ENCODE measurements at regions not wholly inside any gene's neighbourhood (a gene's known extent, or its start where the extent isn't known, plus 50 kb on each side); places are given as distances from the start of the nearest gene placed in this dataset.

DNA sequence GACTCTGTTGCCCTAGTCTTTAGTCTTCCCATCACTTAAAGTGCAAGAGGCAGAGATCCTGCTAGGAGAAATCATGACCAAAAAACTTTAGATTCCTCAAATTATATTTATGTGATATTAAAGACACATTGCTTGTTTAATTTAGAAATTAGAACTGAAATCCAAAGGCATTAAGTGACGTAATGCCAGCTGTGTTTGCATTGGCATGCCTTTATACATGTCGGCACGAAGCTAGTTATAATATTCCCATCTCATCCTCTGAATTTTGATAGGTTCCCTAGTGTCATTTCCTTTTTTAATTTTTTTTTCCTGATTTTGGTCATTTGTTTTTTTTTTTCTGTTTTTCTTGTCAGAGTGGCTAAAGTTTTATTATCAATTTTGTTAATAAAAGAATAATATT lies 203.5 kb upstream of the ZBTB20 start:
- no peak for TF ChIP-seq CTCF (IDR thresholded peaks at IDR 0.05; ENCODE audit: unreplicated experiment)
- Mint-ChIP-seq H3K4me1 (ENCODE audit: low read depth) (peaks cover 11% of the 10 kb centered on the region), H3K9me3 (ENCODE audit: low read depth) (peaks cover 9% of the 10 kb centered on the region), H3K4me3 (ENCODE audit: low read depth) (no peak overlapping the region), H3K36me3 (ENCODE audit: insufficient read depth) (no peaks in the 10 kb centered on the region), H3K27ac (no peak overlapping the region), H3K27me3 (no peaks in the 10 kb centered on the region)
- no peak for DNase-seq (ENCODE audit: low spot score, unreplicated experiment)

GRCh38 chr3:115351193-115351592 lies 204.1 kb upstream of the ZBTB20 start:
- Mint-ChIP-seq H3K4me3 (ENCODE audit: low read depth) (no peak overlapping the region), H3K9me3 (ENCODE audit: low read depth) (peaks cover 9% of the 10 kb centered on the region), H3K27ac (no peak overlapping the region), H3K4me1 (ENCODE audit: low read depth) (peaks cover 11% of the 10 kb centered on the region), H3K36me3 (ENCODE audit: insufficient read depth) (no peaks in the 10 kb centered on the region), H3K27me3 (no peaks in the 10 kb centered on the region)
- no peak for DNase-seq (ENCODE audit: low spot score, unreplicated experiment)
- TF ChIP-seq CTCF (IDR thresholded peaks at IDR 0.05; ENCODE audit: unreplicated experiment), result no peak

DNA sequence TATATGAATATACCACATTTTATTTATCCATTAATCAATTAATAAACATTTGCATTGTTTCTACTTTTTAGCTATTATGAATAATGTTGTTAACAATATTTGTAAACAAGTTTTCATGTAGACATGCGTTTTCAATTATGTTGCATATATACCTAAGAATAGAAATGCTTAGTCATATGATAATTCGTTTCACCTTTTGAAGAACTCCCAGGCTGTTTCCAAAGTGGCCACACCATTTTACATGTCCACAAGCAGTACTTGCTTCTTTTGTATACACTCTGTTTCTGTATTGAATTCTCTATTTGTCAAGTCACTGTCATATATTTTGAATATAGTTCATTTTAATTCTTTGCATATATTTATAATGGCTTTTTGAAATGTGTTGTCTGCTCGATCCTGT lies 206.9 kb upstream of the ZBTB20 start:
- Mint-ChIP-seq H3K36me3 (ENCODE audit: insufficient read depth) (no peaks in the 10 kb centered on the region), H3K9me3 (ENCODE audit: low read depth) (peaks cover 9% of the 10 kb centered on the region), H3K4me1 (ENCODE audit: low read depth) (no peaks in the 10 kb centered on the region), H3K27ac (no peak overlapping the region), H3K4me3 (ENCODE audit: low read depth) (no peak overlapping the region), H3K27me3 (no peaks in the 10 kb centered on the region)
- no peak for DNase-seq (ENCODE audit: low spot score, unreplicated experiment)
- TF ChIP-seq CTCF (IDR thresholded peaks at IDR 0.05; ENCODE audit: unreplicated experiment), result no peak

DNA sequence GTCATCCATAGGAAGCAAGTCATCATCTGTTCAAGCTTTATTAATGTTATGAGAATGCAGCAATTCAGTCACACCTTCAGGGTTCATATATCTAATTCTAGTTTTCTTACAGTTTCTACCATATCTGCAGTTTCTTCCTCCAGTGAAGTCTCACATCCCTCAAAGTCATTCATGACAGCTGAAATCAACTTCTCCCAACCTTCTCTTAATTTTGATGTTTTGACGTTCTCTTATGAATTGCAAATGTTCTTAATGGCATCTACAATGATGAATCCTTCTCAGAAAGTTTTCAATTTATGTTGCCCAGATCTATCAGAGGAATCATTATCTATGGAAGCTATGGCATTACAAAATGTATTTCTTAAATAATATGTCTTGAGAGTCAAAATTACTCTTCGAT lies 210.4 kb upstream of the ZBTB20 start:
- H3K9me3 Mint-ChIP-seq (ENCODE audit: low read depth), result peaks cover 9% of the 10 kb centered on the region
- H3K27me3 Mint-ChIP-seq, result no peaks in the 10 kb centered on the region
- no peak overlapping the region for H3K27ac Mint-ChIP-seq
- no peak overlapping the region for H3K4me3 Mint-ChIP-seq (ENCODE audit: low read depth)
- H3K36me3 Mint-ChIP-seq (ENCODE audit: insufficient read depth), result no peaks in the 10 kb centered on the region
- no peaks in the 10 kb centered on the region for H3K4me1 Mint-ChIP-seq (ENCODE audit: low read depth)
- TF ChIP-seq CTCF (IDR thresholded peaks at IDR 0.05; ENCODE audit: unreplicated experiment), result no peak
- no peak for DNase-seq (ENCODE audit: low spot score, unreplicated experiment)

DNA sequence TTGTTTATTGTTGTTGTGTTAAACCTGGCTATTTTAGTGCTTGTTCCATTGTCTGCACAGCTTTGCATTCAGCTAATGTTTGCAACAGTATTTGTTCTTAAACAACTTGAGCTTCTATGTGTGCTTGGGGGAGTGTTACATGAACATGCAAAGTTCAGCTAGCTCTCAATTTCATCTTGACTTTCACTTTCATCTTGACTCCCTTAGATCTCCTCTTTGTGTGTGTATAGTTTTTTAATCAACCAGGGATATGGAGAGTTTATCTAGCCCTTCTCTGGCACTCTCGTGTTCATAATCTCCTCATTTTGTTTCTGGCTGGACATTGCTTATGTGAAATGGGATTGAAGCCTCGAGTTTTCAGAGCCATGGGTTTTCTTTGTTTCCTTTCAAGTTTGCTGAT lies 212.4 kb upstream of the ZBTB20 start:
- no peaks in the 10 kb centered on the region for H3K4me1 Mint-ChIP-seq (ENCODE audit: low read depth)
- H3K27me3 Mint-ChIP-seq, result no peaks in the 10 kb centered on the region
- peaks cover 6% of the 10 kb centered on the region for H3K9me3 Mint-ChIP-seq (ENCODE audit: low read depth)
- H3K27ac Mint-ChIP-seq, result no peak overlapping the region
- no peak overlapping the region for H3K4me3 Mint-ChIP-seq (ENCODE audit: low read depth)
- no peak for DNase-seq (ENCODE audit: low spot score, unreplicated experiment)
- no peaks in the 10 kb centered on the region for H3K36me3 Mint-ChIP-seq (ENCODE audit: insufficient read depth)
- no peak for TF ChIP-seq CTCF (IDR thresholded peaks at IDR 0.05; ENCODE audit: unreplicated experiment)
